Hindlimb muscle (tissue), 1 donor: ENCODE measurements at regions not wholly inside any gene's neighbourhood (a gene's known extent, or its start where the extent isn't known, plus 50 kb on each side); places are given as distances from the start of the nearest gene placed in this dataset.

Experiments
- DNase-seq: peaks from one replicate; pipeline ENCODE4 v3.0.0-alpha.2; 2013

GRCh38 chr2:18708203-18708715 is 118.9 kb upstream of the NT5C1B start:
- no peak for DNase-seq

- DNase-seq, result no peak
Observed at GRCh38 chr2:18706001-18706400, 116.6 kb upstream of the NT5C1B start.

GRCh38 chr2:18704276-18704675 is 114.9 kb upstream of the NT5C1B start:
- no peak for DNase-seq

- DNase-seq, result no peak
Observed at GRCh38 chr2:18703555-18703954, 114.2 kb upstream of the NT5C1B start.

GRCh38 chr2:18701981-18702380 is 112.6 kb upstream of the NT5C1B start:
- DNase-seq, result no peak

- no peak for DNase-seq
Observed at GRCh38 chr2:18701546-18701945, 112.2 kb upstream of the NT5C1B start.

- DNase-seq, result no peak
Observed at GRCh38 chr2:18690342-18690741, 101.0 kb upstream of the NT5C1B start.

GRCh38 chr2:18684206-18685038 is 95.1 kb upstream of the NT5C1B start:
- DNase-seq, result no peak

- DNase-seq, result no peak
Observed at GRCh38 chr2:18682681-18683080, 93.3 kb upstream of the NT5C1B start.

GRCh38 chr2:18677280-18677679 is 87.9 kb upstream of the NT5C1B start:
- DNase-seq, result no peak

GRCh38 chr2:18674309-18674708 is 84.9 kb upstream of the NT5C1B start:
- no peak for DNase-seq

- no peak for DNase-seq
Observed at GRCh38 chr2:18671363-18671762, 82.0 kb upstream of the NT5C1B start.

GRCh38 chr2:18668221-18668620 is 78.9 kb upstream of the NT5C1B start:
- no peak for DNase-seq

GRCh38 chr2:18664421-18664820 is 75.1 kb upstream of the NT5C1B start:
- DNase-seq, result no peak

- no peak for DNase-seq
Observed at GRCh38 chr2:18663861-18664260, 74.5 kb upstream of the NT5C1B start.

GRCh38 chr2:18662689-18663088 is 73.3 kb upstream of the NT5C1B start:
- no peak for DNase-seq

- DNase-seq, result no peak
Observed at GRCh38 chr2:18659915-18660314, 70.5 kb upstream of the NT5C1B start.

- DNase-seq, result no peak
Observed at GRCh38 chr2:18656048-18656447, 66.7 kb upstream of the NT5C1B start.

GRCh38 chr2:18651842-18652774 is 62.7 kb upstream of the NT5C1B start:
- no peak for DNase-seq

- no peak for DNase-seq
Observed at GRCh38 chr2:18650221-18650620, 60.9 kb upstream of the NT5C1B start.

GRCh38 chr2:18649502-18650135 is 60.2 kb upstream of the NT5C1B start:
- no peak for DNase-seq

GRCh38 chr2:18648161-18648560 is 58.8 kb upstream of the NT5C1B start:
- no peak for DNase-seq

GRCh38 chr2:18647731-18648130 is 58.4 kb upstream of the NT5C1B start:
- DNase-seq, result no peak
